GM12872 (cell line): ENCODE measurements at regions not wholly inside any gene's neighbourhood (a gene's known extent, or its start where the extent isn't known, plus 50 kb on each side); places are given as distances from the start of the nearest gene placed in this dataset.

Experiments
- CTCF ChIP-seq: IDR thresholded peaks from 3 replicates; pipeline ENCODE4 v1.5.1; 2011; ENCODE audit warnings: low read depth, mild to moderate bottlenecking, low read length, moderate library complexity; ENCODE audit not compliant: insufficient read depth

- no peak for TF ChIP-seq CTCF
These were observed 253.5 kb downstream of the SEC61B start for GRCh38 chr9:99475401-99476065.

GRCh38 chr9:99478469-99479027 is 256.5 kb downstream of the SEC61B start:
- no peak for TF ChIP-seq CTCF

- no peak for TF ChIP-seq CTCF
These were observed 257.8 kb downstream of the SEC61B start for GRCh38 chr9:99479929-99480328.

GRCh38 chr9:99485459-99485858 is 263.4 kb downstream of the SEC61B start:
- no peak for TF ChIP-seq CTCF

- TF ChIP-seq CTCF, result no peak
These were observed 264.6 kb downstream of the SEC61B start for GRCh38 chr9:99486684-99487083.

- TF ChIP-seq CTCF, result no peak
These were observed 266.3 kb downstream of the SEC61B start for GRCh38 chr9:99488131-99489059.

GRCh38 chr9:99489060-99489413 is 267.0 kb downstream of the SEC61B start:
- no peak for TF ChIP-seq CTCF
